Kidney (tissue), 13 donors: ENCODE measurements at regions not wholly inside any gene's neighbourhood (a gene's known extent, or its start where the extent isn't known, plus 50 kb on each side); places are given as distances from the start of the nearest gene placed in this dataset.

Experiments
- DNase-seq, 5 donors: peaks; one replicate each; pipeline ENCODE4 v3.0.0-alpha.2; 2013 to 2020
- FAIRE-seq: peaks from 2 replicates; lab custom pipeline; 2012; peaks lifted over from hg19 to GRCh38; lab: Jason Lieb, UNC
- H3K27ac ChIP-seq, 2 donors: one replicate each; pipeline ENCODE4 v1.7.0; 2013; ENCODE audit warnings: low read depth in 2 of 2, low read length in 2 of 2, inconsistent platforms in 1 of 2
- H3K27me3 ChIP-seq: one replicate; pipeline ENCODE4 v1.7.1; 2013; ENCODE audit warnings: low read length, inconsistent platforms; ENCODE audit not compliant: control insufficient read depth, insufficient read depth
- H3K36me3 ChIP-seq, 3 donors: one replicate each; pipeline versions ENCODE4 v1.7.0 to v1.7.1; 2013; ENCODE audit warnings: low read length in 3 of 3, control low read depth in 1 of 3, inconsistent platforms in 1 of 3; ENCODE audit not compliant: insufficient read depth in 3 of 3, control insufficient read depth in 2 of 3
- H3K4me1 ChIP-seq, 3 donors: one replicate each; pipeline versions ENCODE4 v1.7.0 to v1.7.1; 2013; ENCODE audit warnings: low read length in 3 of 3, inconsistent platforms in 1 of 3, low read depth in 1 of 3; ENCODE audit not compliant: control insufficient read depth in 2 of 3, insufficient read depth in 2 of 3
- H3K4me3 ChIP-seq, 3 donors: one replicate each; pipeline versions ENCODE4 v1.7.0 to v1.8.1; 2013; ENCODE audit warnings: low read length in 3 of 3, control low read depth in 1 of 3, inconsistent platforms in 1 of 3
- H3K9ac ChIP-seq, 3 donors: one replicate each; pipeline versions ENCODE4 v1.7.0 to v1.7.1; 2013; ENCODE audit warnings: low read length in 3 of 3, control low read depth in 1 of 3, inconsistent platforms in 1 of 3
- H3K9me3 ChIP-seq, 3 donors: one replicate each; pipeline versions ENCODE4 v1.7.0 to v1.7.1; 2013; ENCODE audit warnings: low read length in 3 of 3, control low read depth in 1 of 3, inconsistent platforms in 1 of 3; ENCODE audit not compliant: control insufficient read depth in 2 of 3, insufficient read depth in 1 of 3
- CTCF ChIP-seq: IDR thresholded peaks from 3 replicates; pipeline ENCODE4 v1.5.1; 2012; ENCODE audit warnings: mild to moderate bottlenecking, moderate library complexity, borderline replicate concordance; ENCODE audit not compliant: insufficient read depth; ENCODE audit errors: extremely low read depth
- intact Hi-C: fragments of 100-400 bp; cut with DNase I; formaldehyde crosslinking; loops from one replicate; pipeline ENCODE4 v1.11.1; 2022
- donor health status: control.
- donor health status: control.
- donor health status: control.
- donor health status: control.
- donor health status: control.
- donor health status: DM: yes; HTN: yes; CAD: no.
- donor health status: Normal renal cell carcinoma (clear cell type).

DNA sequence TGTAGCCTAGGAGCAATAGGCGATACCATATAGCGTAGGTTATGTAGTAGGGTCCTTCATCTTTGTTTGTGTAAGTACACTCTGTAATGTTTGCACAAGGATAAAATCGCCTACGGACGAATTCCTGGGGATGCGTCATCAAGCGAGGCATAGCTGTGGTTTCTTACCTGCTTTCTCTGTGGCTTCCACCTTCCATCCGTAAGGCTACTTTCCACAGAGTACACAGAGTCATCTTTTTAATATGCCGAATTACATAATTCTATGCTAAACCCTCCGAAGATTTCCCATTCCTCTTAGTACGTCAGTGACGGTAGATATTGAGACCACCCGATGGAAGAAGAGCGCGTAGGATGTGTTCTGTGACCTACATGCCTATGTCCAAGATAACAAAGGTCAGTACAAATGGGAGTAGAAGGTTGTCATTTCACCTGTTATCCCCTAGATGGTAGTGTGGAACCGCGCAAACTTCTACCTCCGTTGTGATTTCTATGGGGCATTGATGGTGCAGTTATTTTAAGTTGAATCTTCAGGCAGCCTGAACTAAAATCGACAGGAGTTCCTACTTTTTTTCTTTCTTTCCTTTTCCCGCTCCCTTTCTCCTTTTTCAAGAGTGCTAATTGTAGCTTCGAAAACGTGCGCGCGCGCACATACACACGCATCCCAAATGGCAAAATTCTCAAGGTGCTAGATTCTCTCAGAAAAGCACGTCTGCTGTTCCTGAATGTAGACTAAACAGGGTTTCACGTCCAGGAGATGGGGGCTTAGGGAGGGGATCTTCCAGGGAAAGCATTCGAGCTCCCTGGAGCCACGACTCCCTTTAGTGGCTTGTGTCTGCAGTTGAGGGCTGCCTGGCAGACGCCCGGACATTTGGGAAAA is 111.7 kb upstream of the MBL2 start:
- intact Hi-C loops = no loop called here
- H3K4me1 ChIP-seq = no peaks in the 10 kb centered on the region
- H3K27me3 ChIP-seq = no peaks in the 10 kb centered on the region
- peak in 4 of 5 donors; percentile 66 to 90 (median 82) for DNase-seq
- H3K4me3 ChIP-seq = no peak overlapping the region
- H3K27ac ChIP-seq = no peak overlapping the region
- no peaks in the 10 kb centered on the region for H3K36me3 ChIP-seq
- H3K9ac ChIP-seq = no peak overlapping the region
- peak; percentile 23 for FAIRE-seq
- peak; percentile 58 for TF ChIP-seq CTCF
- H3K9me3 ChIP-seq = no peaks in the 10 kb centered on the region

- no peak for TF ChIP-seq CTCF
- Histone ChIP-seq H3K9me3 (no peaks in the 10 kb centered on the region), H3K4me3 (no peak overlapping the region), H3K4me1 (no peaks in the 10 kb centered on the region), H3K27ac (no peak overlapping the region), H3K9ac (no peak overlapping the region), H3K27me3 (no peaks in the 10 kb centered on the region), H3K36me3 (no peaks in the 10 kb centered on the region)
- intact Hi-C loops = no loop called here
- DNase-seq (no peak), FAIRE-seq (no peak)
Observed at GRCh38 chr10:52879091-52879807, 106.7 kb upstream of the MBL2 start.

- intact Hi-C loops = no loop called here
- H3K4me3 ChIP-seq = no peak overlapping the region
- DNase-seq = no peak
- no peaks in the 10 kb centered on the region for H3K4me1 ChIP-seq
- no peak for TF ChIP-seq CTCF
- H3K27ac ChIP-seq = no peak overlapping the region
- no peak overlapping the region for H3K9ac ChIP-seq
- no peak for FAIRE-seq
- no peaks in the 10 kb centered on the region for H3K36me3 ChIP-seq
- H3K9me3 ChIP-seq = no peaks in the 10 kb centered on the region
- no peaks in the 10 kb centered on the region for H3K27me3 ChIP-seq
Observed at GRCh38 chr10:52877451-52877850, 104.9 kb upstream of the MBL2 start.
